ENCODE measurements at regions not wholly inside any gene's neighbourhood (a gene's known extent, or its start where the extent isn't known, plus 50 kb on each side); places are given as distances from the start of the nearest gene placed in this dataset.

DNA sequence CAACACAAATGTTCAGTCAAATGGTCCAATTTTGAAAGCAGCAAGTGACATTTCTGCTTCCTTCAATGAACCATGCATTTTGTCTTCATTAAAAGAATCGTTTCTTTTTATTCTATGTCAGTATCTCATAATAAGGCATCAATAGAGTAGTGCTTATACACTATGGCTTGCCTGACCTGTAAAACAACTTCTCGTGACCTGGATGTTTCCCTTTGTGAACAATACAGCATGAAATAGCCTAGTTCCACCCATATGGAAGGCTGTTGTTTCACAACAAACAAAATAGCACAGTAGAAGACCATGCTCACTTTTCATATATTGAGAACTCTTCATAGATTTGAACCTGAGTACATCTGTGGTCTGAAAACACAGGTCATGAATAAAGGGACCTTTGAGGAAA is 104.3 kb upstream of the PIK3C3 start:
- peaks cover 0 to 4% (median 0%) of the 10 kb centered on the region in 4 donors for H3K9me3 ChIP-seq (ENCODE audit: control insufficient read depth in 4 of 4, low read length in 3 of 4)
- no peak for DNase-seq (ENCODE audit: low spot score)
- no peak overlapping the region for H3K27ac ChIP-seq (ENCODE audit: low read depth in 1 of 2, low read length in 2 of 2)
- WGBS, result 69% methylated on average over 2 of the region's 2 CpGs
- no peaks in the 10 kb centered on the region for H3K27me3 ChIP-seq (ENCODE audit: control insufficient read depth in 4 of 4, insufficient read depth in 4 of 4, low read length in 3 of 4)
- no peak for TF ChIP-seq SP1 (IDR thresholded peaks at IDR 0.05)
- TF ChIP-seq FOXA2 (IDR thresholded peaks at IDR 0.05), result no peak
- no peak for TF ChIP-seq NR2F2 (IDR thresholded peaks at IDR 0.05)
- TF ChIP-seq JUND (IDR thresholded peaks at IDR 0.05), result no peak
- no peak for TF ChIP-seq RXRA (IDR thresholded peaks at IDR 0.05)
- TF ChIP-seq, protein P1, sequence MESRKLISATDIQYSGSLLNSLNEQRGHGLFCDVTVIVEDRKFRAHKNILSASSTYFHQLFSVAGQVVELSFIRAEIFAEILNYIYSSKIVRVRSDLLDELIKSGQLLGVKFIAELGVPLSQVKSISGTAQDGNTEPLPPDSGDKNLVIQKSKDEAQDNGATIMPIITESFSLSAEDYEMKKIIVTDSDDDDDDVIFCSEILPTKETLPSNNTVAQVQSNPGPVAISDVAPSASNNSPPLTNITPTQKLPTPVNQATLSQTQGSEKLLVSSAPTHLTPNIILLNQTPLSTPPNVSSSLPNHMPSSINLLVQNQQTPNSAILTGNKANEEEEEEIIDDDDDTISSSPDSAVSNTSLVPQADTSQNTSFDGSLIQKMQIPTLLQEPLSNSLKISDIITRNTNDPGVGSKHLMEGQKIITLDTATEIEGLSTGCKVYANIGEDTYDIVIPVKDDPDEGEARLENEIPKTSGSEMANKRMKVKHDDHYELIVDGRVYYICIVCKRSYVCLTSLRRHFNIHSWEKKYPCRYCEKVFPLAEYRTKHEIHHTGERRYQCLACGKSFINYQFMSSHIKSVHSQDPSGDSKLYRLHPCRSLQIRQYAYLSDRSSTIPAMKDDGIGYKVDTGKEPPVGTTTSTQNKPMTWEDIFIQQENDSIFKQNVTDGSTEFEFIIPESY (IDR thresholded peaks at IDR 0.05), result no peak
- no peak for TF ChIP-seq RAD21 (IDR thresholded peaks at IDR 0.05)
- TF ChIP-seq REST (IDR thresholded peaks at IDR 0.05), result no peak
- TF ChIP-seq GABPA (IDR thresholded peaks at IDR 0.05 in 1 of 2, conservative IDR thresholded peaks at IDR 0.05 in 1 of 2), result no peak
- TF ChIP-seq HNF4G (IDR thresholded peaks at IDR 0.05), result no peak
- TF ChIP-seq, protein P2, sequence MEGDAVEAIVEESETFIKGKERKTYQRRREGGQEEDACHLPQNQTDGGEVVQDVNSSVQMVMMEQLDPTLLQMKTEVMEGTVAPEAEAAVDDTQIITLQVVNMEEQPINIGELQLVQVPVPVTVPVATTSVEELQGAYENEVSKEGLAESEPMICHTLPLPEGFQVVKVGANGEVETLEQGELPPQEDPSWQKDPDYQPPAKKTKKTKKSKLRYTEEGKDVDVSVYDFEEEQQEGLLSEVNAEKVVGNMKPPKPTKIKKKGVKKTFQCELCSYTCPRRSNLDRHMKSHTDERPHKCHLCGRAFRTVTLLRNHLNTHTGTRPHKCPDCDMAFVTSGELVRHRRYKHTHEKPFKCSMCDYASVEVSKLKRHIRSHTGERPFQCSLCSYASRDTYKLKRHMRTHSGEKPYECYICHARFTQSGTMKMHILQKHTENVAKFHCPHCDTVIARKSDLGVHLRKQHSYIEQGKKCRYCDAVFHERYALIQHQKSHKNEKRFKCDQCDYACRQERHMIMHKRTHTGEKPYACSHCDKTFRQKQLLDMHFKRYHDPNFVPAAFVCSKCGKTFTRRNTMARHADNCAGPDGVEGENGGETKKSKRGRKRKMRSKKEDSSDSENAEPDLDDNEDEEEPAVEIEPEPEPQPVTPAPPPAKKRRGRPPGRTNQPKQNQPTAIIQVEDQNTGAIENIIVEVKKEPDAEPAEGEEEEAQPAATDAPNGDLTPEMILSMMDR (IDR thresholded peaks at IDR 0.05; ENCODE audit: low read depth, low read length, missing input control), result no peak
- no peak for TF ChIP-seq TAF1 (conservative IDR thresholded peaks at IDR 0.05)
- TF ChIP-seq, protein P3, sequence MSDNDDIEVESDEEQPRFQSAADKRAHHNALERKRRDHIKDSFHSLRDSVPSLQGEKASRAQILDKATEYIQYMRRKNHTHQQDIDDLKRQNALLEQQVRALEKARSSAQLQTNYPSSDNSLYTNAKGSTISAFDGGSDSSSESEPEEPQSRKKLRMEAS (IDR thresholded peaks at IDR 0.05), result no peak
- TF ChIP-seq, protein P4, sequence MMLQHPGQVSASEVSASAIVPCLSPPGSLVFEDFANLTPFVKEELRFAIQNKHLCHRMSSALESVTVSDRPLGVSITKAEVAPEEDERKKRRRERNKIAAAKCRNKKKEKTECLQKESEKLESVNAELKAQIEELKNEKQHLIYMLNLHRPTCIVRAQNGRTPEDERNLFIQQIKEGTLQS (IDR thresholded peaks at IDR 0.05), result no peak
- no peak for TF ChIP-seq EGR1 (IDR thresholded peaks at IDR 0.05; ENCODE audit: low read depth in 2 of 2)
- no peak for TF ChIP-seq HNF4A (conservative IDR thresholded peaks at IDR 0.05)
- TF ChIP-seq FOXA1 (IDR thresholded peaks at IDR 0.05), result no peak
- TF ChIP-seq YY1 (IDR thresholded peaks at IDR 0.05), result no peak
- H3K36me3 ChIP-seq (ENCODE audit: control insufficient read depth in 4 of 4, insufficient read depth in 3 of 4, low read depth in 1 of 4, low read length in 3 of 4), result no peaks in the 10 kb centered on the region
- H3K4me1 ChIP-seq (ENCODE audit: control insufficient read depth in 4 of 4, insufficient read depth in 4 of 4, low read length in 3 of 4), result no peaks in the 10 kb centered on the region
- no peak overlapping the region for H3K9ac ChIP-seq (ENCODE audit: low read depth in 1 of 2, low read length in 2 of 2)
- H3K4me3 ChIP-seq (ENCODE audit: low read depth in 1 of 3, low read length in 3 of 3), result no peak overlapping the region

Data from liver (tissue), 8 donors.